HCT116 (cell line): ENCODE measurements at regions not wholly inside any gene's neighbourhood (a gene's known extent, or its start where the extent isn't known, plus 50 kb on each side); places are given as distances from the start of the nearest gene placed in this dataset.

ENCODE experiments used
- ATAC-seq: fragments of 200-7000 bp; cut with Tn5 transposase; 2 replicates; pipeline ENCODE4 v1.9.1; 2020; ENCODE audit warnings: mild to moderate bottlenecking, moderate library complexity
- BruUV-seq: library from RNA; stranded (reverse); fragments of 400-500 nt; replicated peaks from 2 replicates; lab custom pipeline; 2021; lab: Mats Ljungman, UMichigan
- CTCF ChIA-PET: fragments of 300-600 bp; sonication (Branson Sonifier 250); formaldehyde crosslinking; loops from one replicate; lab custom pipeline; 2021; ENCODE audit warnings: antibody characterized with exemption; lab: Charles Lee
- POLR2A ChIA-PET: fragments of 300-600, 350-600 bp; sonication (Branson Sonifier 250); formaldehyde crosslinking; loops from one replicate; lab custom pipeline; 2021; ENCODE audit warnings: antibody characterized with exemption; lab: Charles Lee
- RAD21 ChIA-PET, 2 experiments: fragments of 300-600 bp; sonication (Branson Sonifier 250); formaldehyde crosslinking; loops; one replicate each; lab custom pipeline; 2023; ENCODE audit warnings: low total read pairs in 2 of 2; ENCODE audit not compliant: uncharacterized antibody in 2 of 2, unreplicated experiment in 2 of 2, low non-redundant PET in 1 of 2; lab: Charles Lee
- DNase-seq: peaks from one replicate; pipeline ENCODE4 v3.0.0-alpha.2; 2010; ENCODE audit warnings: low read depth, low spot score
- H2AFZ ChIP-seq: fragments of 200-600 bp; shearing (Covaris generic), sonication (generic); 2 replicates; pipeline ENCODE4 v1.6.1; 2017; ENCODE audit warnings: low read depth, mixed run types, mixed read lengths, antibody characterized with exemption, low read length; ENCODE audit not compliant: poor library complexity, severe bottlenecking
- H3K27ac ChIP-seq: 2 replicates; pipeline ENCODE4 v1.5.1; 2012; ENCODE audit warnings: low read depth, low read length
- H3K27me3 ChIP-seq: fragments of 200-600 bp; sonication (generic); 2 replicates; pipeline ENCODE4 v1.6.1; 2016; ENCODE audit warnings: mixed run types, low read length, mixed read lengths; ENCODE audit not compliant: insufficient read depth
- H3K36me3 ChIP-seq, 2 experiments: fragments of 200-500 bp in 1 of 2; fragments of 200-600 bp in 1 of 2; sonication (Bioruptor generic) in 1 of 2; sonication (generic) in 1 of 2; 2 replicates each; pipeline versions ENCODE4 v1.5.1 to v1.6.1; 2014 to 2016; ENCODE audit warnings: low read length in 2 of 2, inconsistent platforms in 1 of 2, mixed read lengths in 1 of 2, mixed run types in 1 of 2; ENCODE audit not compliant: insufficient read depth in 2 of 2, control insufficient read depth in 1 of 2
- H3K4me1 ChIP-seq, 2 experiments: fragments of 200-600 bp in 1 of 2; sonication (generic) in 1 of 2; 2 replicates each; pipeline versions ENCODE4 v1.5.1 to v1.6.1; 2012 to 2017; ENCODE audit warnings: low read length in 2 of 2, inconsistent platforms in 1 of 2, mild to moderate bottlenecking in 1 of 2, mixed read lengths in 1 of 2, mixed run types in 1 of 2, moderate library complexity in 1 of 2; ENCODE audit not compliant: insufficient read depth in 2 of 2, control insufficient read depth in 1 of 2
- H3K4me2 ChIP-seq: fragments of 200-600 bp; sonication (generic); 2 replicates; pipeline ENCODE4 v1.6.1; 2017; ENCODE audit warnings: mixed run types, low read length, mixed read lengths
- H3K4me3 ChIP-seq, 2 experiments: fragments of 200-600 bp in 1 of 2; sonication (generic) in 1 of 2; replicated peaks in 1 of 2; 2 replicates each; pipeline ENCODE4 v1.5.1; 2011 to 2016; ENCODE audit warnings: low read length in 2 of 2, control low read depth in 1 of 2, low read depth in 1 of 2, mild to moderate bottlenecking in 1 of 2, mixed read lengths in 1 of 2, mixed run types in 1 of 2
- H3K79me2 ChIP-seq: fragments of 200-600 bp; sonication (generic); 2 replicates; pipeline ENCODE4 v1.6.1; 2017; ENCODE audit warnings: mild to moderate bottlenecking, mixed run types, low read length, moderate library complexity, mixed read lengths; ENCODE audit not compliant: insufficient read depth
- H3K9ac ChIP-seq: fragments of 200-600 bp; sonication (generic); 2 replicates; pipeline ENCODE4 v1.6.1; 2016; ENCODE audit warnings: low read length, mixed read lengths
- H3K9me2 ChIP-seq: fragments of 200-600 bp; sonication (generic), shearing (Covaris generic); 2 replicates; pipeline ENCODE4 v1.6.1; 2017; ENCODE audit warnings: mixed run types, mild to moderate bottlenecking, moderate library complexity; ENCODE audit not compliant: insufficient read depth
- H3K9me3 ChIP-seq, 2 experiments: fragments of 200-500 bp in 1 of 2; fragments of 200-600 bp in 1 of 2; sonication (Bioruptor generic) in 1 of 2; sonication (generic) in 1 of 2; 2 replicates each; pipeline ENCODE4 v1.6.1; 2014 to 2017; ENCODE audit warnings: low read length in 2 of 2, mixed read lengths in 2 of 2, inconsistent platforms in 1 of 2, low read depth in 1 of 2, mild to moderate bottlenecking in 1 of 2, mixed run types in 1 of 2, moderate library complexity in 1 of 2; ENCODE audit not compliant: control insufficient read depth in 1 of 2, insufficient read depth in 1 of 2
- H4K20me1 ChIP-seq: fragments of 200-600 bp; sonication (generic), shearing (Covaris generic); 2 replicates; pipeline ENCODE4 v1.6.1; 2017; ENCODE audit warnings: mixed run types, mild to moderate bottlenecking, moderate library complexity; ENCODE audit not compliant: insufficient read depth
- ELF1 ChIP-seq: IDR thresholded peaks from 2 replicates; pipeline ENCODE4 v1.6.1; 2012; ENCODE audit warnings: low read depth, borderline replicate concordance
- EZH2phosphoT487 ChIP-seq: fragments of 200-600 bp; IDR thresholded peaks from 2 replicates; pipeline ENCODE4 v1.6.1; 2018; ENCODE audit warnings: antibody characterized with exemption, borderline replicate concordance
- FOSL1 ChIP-seq: IDR thresholded peaks from 2 replicates; pipeline ENCODE4 v1.6.1; 2012; ENCODE audit warnings: low read depth
- JUND ChIP-seq: IDR thresholded peaks from 2 replicates; pipeline ENCODE4 v1.6.1; 2012
- MAX ChIP-seq: IDR thresholded peaks from 2 replicates; pipeline ENCODE4 v1.6.1; 2012
- POLR2A ChIP-seq: IDR thresholded peaks from 2 replicates; pipeline ENCODE4 v1.7.0; 2011; ENCODE audit warnings: borderline replicate concordance; ENCODE audit not compliant: insufficient read depth, insufficient read length; ENCODE audit errors: extremely low read depth
- RAD21 ChIP-seq: IDR thresholded peaks from 2 replicates; pipeline ENCODE4 v1.6.1; 2012; ENCODE audit warnings: low read depth, mild to moderate bottlenecking
- SIN3A ChIP-seq: IDR thresholded peaks from 2 replicates; pipeline ENCODE4 v1.6.1; 2012; ENCODE audit warnings: low read depth
- SP1 ChIP-seq: IDR thresholded peaks from 2 replicates; pipeline ENCODE4 v1.6.1; 2012; ENCODE audit warnings: low read depth
- SRF ChIP-seq: IDR thresholded peaks from 2 replicates; pipeline ENCODE4 v1.6.1; 2012; ENCODE audit warnings: low read depth
- YY1 ChIP-seq: IDR thresholded peaks from 2 replicates; pipeline ENCODE4 v1.6.1; 2011; ENCODE audit warnings: low read length, low read depth, moderate library complexity, mild to moderate bottlenecking; ENCODE audit not compliant: insufficient replicate concordance; ENCODE audit errors: extremely low read depth
- ZBTB33 ChIP-seq: IDR thresholded peaks from 2 replicates; pipeline ENCODE4 v1.6.1; 2011; ENCODE audit warnings: mild to moderate bottlenecking, low read length, moderate library complexity; ENCODE audit not compliant: insufficient replicate concordance; ENCODE audit errors: extremely low read depth
- intact Hi-C: fragments of 100-400 bp; cut with micrococcal nuclease; formaldehyde crosslinking; loops from 2 replicates; pipeline ENCODE4 v1.10.0; 2022

GRCh38 chr17:51351080-51351479, 90.7 kb downstream of the UTP18 start (continued):
- no peak for TF ChIP-seq POLR2A
- TF ChIP-seq SIN3A, result no peak
- no peak for TF ChIP-seq ELF1
- TF ChIP-seq JUND, result no peak
- TF ChIP-seq EZH2phosphoT487, result no peak
- TF ChIP-seq SP1, result no peak
- no peak for TF ChIP-seq YY1
- no peak for TF ChIP-seq MAX

- intact Hi-C loops, result no loop called here
- Histone ChIP-seq H3K4me3 (no peak overlapping the region), H3K27me3 (peaks cover 42% of the 10 kb centered on the region), H3K36me3 (no peaks in the 10 kb centered on the region), H3K4me1 (no peaks in the 10 kb centered on the region), H3K4me2 (no peak overlapping the region), H3K79me2 (no peaks in the 10 kb centered on the region), H3K9ac (no peak overlapping the region), H2AFZ (no peak overlapping the region)
- no TSS peak for BruUV-seq
- POLR2A ChIA-PET, result no interaction called here
- CTCF ChIA-PET, result no interaction called here
- ATAC-seq, result no peak
- DNase-seq, result no peak
- RAD21 ChIA-PET, result no interaction called here
- no peak for TF ChIP-seq RAD21
- no peak for TF ChIP-seq FOSL1
- TF ChIP-seq SRF, result no peak
- no peak for TF ChIP-seq JUND
- TF ChIP-seq, all 23 proteins: peak for 0
- H3K9me3 ChIP-seq, result no peaks in the 10 kb centered on the region
- H3K27ac ChIP-seq, result no peak overlapping the region
- H3K9me2 ChIP-seq, result no peaks in the 10 kb centered on the region
- no peaks in the 10 kb centered on the region for H4K20me1 ChIP-seq
Measured at GRCh38 chr17:51351890-51352289, 91.5 kb downstream of the UTP18 start.

GRCh38 chr17:51352798-51353197, 92.5 kb downstream of the UTP18 start:
- POLR2A ChIA-PET, result no interaction called here

More at GRCh38 chr17:51352798-51353197, 92.5 kb downstream of the UTP18 start:
- H3K9me3 ChIP-seq, result no peaks in the 10 kb centered on the region
- no peak for DNase-seq
- no peak for ATAC-seq
- no peak overlapping the region for H2AFZ ChIP-seq
- RAD21 ChIA-PET, result interaction anchor here in 1 of 2 experiments (0.7 kb wide), 1 partner anchor 1862 kb away, joined by 3 read pairs; no protein-coding TSS in a partner anchor
- no peaks in the 10 kb centered on the region for H3K79me2 ChIP-seq
- H3K4me2 ChIP-seq, result no peak overlapping the region
- H3K27ac ChIP-seq, result no peak overlapping the region
- CTCF ChIA-PET, result no interaction called here
- peaks cover 40% of the 10 kb centered on the region for H3K27me3 ChIP-seq
- no peak overlapping the region for H3K4me3 ChIP-seq
- TF ChIP-seq ZBTB33, result no peak
- H3K36me3 ChIP-seq, result no peaks in the 10 kb centered on the region
- no peak overlapping the region for H3K9ac ChIP-seq
- intact Hi-C loops, result no loop called here
- no TSS peak for BruUV-seq
- H4K20me1 ChIP-seq, result no peaks in the 10 kb centered on the region
- no peaks in the 10 kb centered on the region for H3K4me1 ChIP-seq
- H3K9me2 ChIP-seq, result no peaks in the 10 kb centered on the region
